HCT116 (cell line): ENCODE measurements at regions not wholly inside any gene's neighbourhood (a gene's known extent, or its start where the extent isn't known, plus 50 kb on each side); places are given as distances from the start of the nearest gene placed in this dataset.

Source experiments
- ATAC-seq: fragments of 200-7000 bp; cut with Tn5 transposase; 2 replicates; pipeline ENCODE4 v1.9.1; 2020; ENCODE audit warnings: mild to moderate bottlenecking, moderate library complexity
- BruUV-seq: library from RNA; stranded (reverse); fragments of 400-500 nt; replicated peaks from 2 replicates; lab custom pipeline; 2021; lab: Mats Ljungman, UMichigan
- CTCF ChIA-PET: fragments of 300-600 bp; sonication (Branson Sonifier 250); formaldehyde crosslinking; loops from one replicate; lab custom pipeline; 2021; ENCODE audit warnings: antibody characterized with exemption; lab: Charles Lee
- POLR2A ChIA-PET: fragments of 300-600, 350-600 bp; sonication (Branson Sonifier 250); formaldehyde crosslinking; loops from one replicate; lab custom pipeline; 2021; ENCODE audit warnings: antibody characterized with exemption; lab: Charles Lee
- RAD21 ChIA-PET, 2 experiments: fragments of 300-600 bp; sonication (Branson Sonifier 250); formaldehyde crosslinking; loops; one replicate each; lab custom pipeline; 2023; ENCODE audit warnings: low total read pairs in 2 of 2; ENCODE audit not compliant: uncharacterized antibody in 2 of 2, unreplicated experiment in 2 of 2, low non-redundant PET in 1 of 2; lab: Charles Lee
- DNase-seq: peaks from one replicate; pipeline ENCODE4 v3.0.0-alpha.2; 2010; ENCODE audit warnings: low read depth, low spot score
- H2AFZ ChIP-seq: fragments of 200-600 bp; shearing (Covaris generic), sonication (generic); 2 replicates; pipeline ENCODE4 v1.6.1; 2017; ENCODE audit warnings: low read depth, mixed run types, mixed read lengths, antibody characterized with exemption, low read length; ENCODE audit not compliant: poor library complexity, severe bottlenecking
- H3K27ac ChIP-seq: 2 replicates; pipeline ENCODE4 v1.5.1; 2012; ENCODE audit warnings: low read depth, low read length
- H3K27me3 ChIP-seq: fragments of 200-600 bp; sonication (generic); 2 replicates; pipeline ENCODE4 v1.6.1; 2016; ENCODE audit warnings: mixed run types, low read length, mixed read lengths; ENCODE audit not compliant: insufficient read depth
- H3K36me3 ChIP-seq, 2 experiments: fragments of 200-500 bp in 1 of 2; fragments of 200-600 bp in 1 of 2; sonication (Bioruptor generic) in 1 of 2; sonication (generic) in 1 of 2; 2 replicates each; pipeline versions ENCODE4 v1.5.1 to v1.6.1; 2014 to 2016; ENCODE audit warnings: low read length in 2 of 2, inconsistent platforms in 1 of 2, mixed read lengths in 1 of 2, mixed run types in 1 of 2; ENCODE audit not compliant: insufficient read depth in 2 of 2, control insufficient read depth in 1 of 2
- H3K4me1 ChIP-seq, 2 experiments: fragments of 200-600 bp in 1 of 2; sonication (generic) in 1 of 2; 2 replicates each; pipeline versions ENCODE4 v1.5.1 to v1.6.1; 2012 to 2017; ENCODE audit warnings: low read length in 2 of 2, inconsistent platforms in 1 of 2, mild to moderate bottlenecking in 1 of 2, mixed read lengths in 1 of 2, mixed run types in 1 of 2, moderate library complexity in 1 of 2; ENCODE audit not compliant: insufficient read depth in 2 of 2, control insufficient read depth in 1 of 2
- H3K4me2 ChIP-seq: fragments of 200-600 bp; sonication (generic); 2 replicates; pipeline ENCODE4 v1.6.1; 2017; ENCODE audit warnings: mixed run types, low read length, mixed read lengths
- H3K4me3 ChIP-seq, 2 experiments: fragments of 200-600 bp in 1 of 2; sonication (generic) in 1 of 2; replicated peaks in 1 of 2; 2 replicates each; pipeline ENCODE4 v1.5.1; 2011 to 2016; ENCODE audit warnings: low read length in 2 of 2, control low read depth in 1 of 2, low read depth in 1 of 2, mild to moderate bottlenecking in 1 of 2, mixed read lengths in 1 of 2, mixed run types in 1 of 2
- H3K79me2 ChIP-seq: fragments of 200-600 bp; sonication (generic); 2 replicates; pipeline ENCODE4 v1.6.1; 2017; ENCODE audit warnings: mild to moderate bottlenecking, mixed run types, low read length, moderate library complexity, mixed read lengths; ENCODE audit not compliant: insufficient read depth
- H3K9ac ChIP-seq: fragments of 200-600 bp; sonication (generic); 2 replicates; pipeline ENCODE4 v1.6.1; 2016; ENCODE audit warnings: low read length, mixed read lengths
- H3K9me2 ChIP-seq: fragments of 200-600 bp; sonication (generic), shearing (Covaris generic); 2 replicates; pipeline ENCODE4 v1.6.1; 2017; ENCODE audit warnings: mixed run types, mild to moderate bottlenecking, moderate library complexity; ENCODE audit not compliant: insufficient read depth
- H3K9me3 ChIP-seq, 2 experiments: fragments of 200-500 bp in 1 of 2; fragments of 200-600 bp in 1 of 2; sonication (Bioruptor generic) in 1 of 2; sonication (generic) in 1 of 2; 2 replicates each; pipeline ENCODE4 v1.6.1; 2014 to 2017; ENCODE audit warnings: low read length in 2 of 2, mixed read lengths in 2 of 2, inconsistent platforms in 1 of 2, low read depth in 1 of 2, mild to moderate bottlenecking in 1 of 2, mixed run types in 1 of 2, moderate library complexity in 1 of 2; ENCODE audit not compliant: control insufficient read depth in 1 of 2, insufficient read depth in 1 of 2
- H4K20me1 ChIP-seq: fragments of 200-600 bp; sonication (generic), shearing (Covaris generic); 2 replicates; pipeline ENCODE4 v1.6.1; 2017; ENCODE audit warnings: mixed run types, mild to moderate bottlenecking, moderate library complexity; ENCODE audit not compliant: insufficient read depth
- CBX3 ChIP-seq: IDR thresholded peaks from 2 replicates; pipeline ENCODE4 v1.6.1; 2012; ENCODE audit warnings: low read depth
- CEBPB ChIP-seq: IDR thresholded peaks from 2 replicates; pipeline ENCODE4 v1.6.1; 2012; ENCODE audit warnings: low read depth
- EGR1 ChIP-seq: IDR thresholded peaks from 2 replicates; pipeline ENCODE4 v1.6.1; 2012; ENCODE audit warnings: low read depth
- ELF1 ChIP-seq: IDR thresholded peaks from 2 replicates; pipeline ENCODE4 v1.6.1; 2012; ENCODE audit warnings: low read depth, borderline replicate concordance
- EZH2 ChIP-seq: fragments of 200-600 bp; sonication (generic); IDR thresholded peaks from 2 replicates; pipeline ENCODE4 v1.6.1; 2017; ENCODE audit warnings: antibody characterized with exemption, mixed run types
- EZH2phosphoT487 ChIP-seq: fragments of 200-600 bp; IDR thresholded peaks from 2 replicates; pipeline ENCODE4 v1.6.1; 2018; ENCODE audit warnings: antibody characterized with exemption, borderline replicate concordance
- JUND ChIP-seq: IDR thresholded peaks from 2 replicates; pipeline ENCODE4 v1.6.1; 2012
- POLR2A ChIP-seq: IDR thresholded peaks from 2 replicates; pipeline ENCODE4 v1.7.0; 2011; ENCODE audit warnings: borderline replicate concordance; ENCODE audit not compliant: insufficient read depth, insufficient read length; ENCODE audit errors: extremely low read depth
- POLR2AphosphoS5 ChIP-seq: IDR thresholded peaks from 2 replicates; pipeline ENCODE4 v1.6.1; 2011; ENCODE audit warnings: mild to moderate bottlenecking, low read depth, low read length, moderate library complexity
- RAD21 ChIP-seq: IDR thresholded peaks from 2 replicates; pipeline ENCODE4 v1.6.1; 2012; ENCODE audit warnings: low read depth, mild to moderate bottlenecking
- SIN3A ChIP-seq: IDR thresholded peaks from 2 replicates; pipeline ENCODE4 v1.6.1; 2012; ENCODE audit warnings: low read depth
- SP1 ChIP-seq: IDR thresholded peaks from 2 replicates; pipeline ENCODE4 v1.6.1; 2012; ENCODE audit warnings: low read depth
- SRF ChIP-seq: IDR thresholded peaks from 2 replicates; pipeline ENCODE4 v1.6.1; 2012; ENCODE audit warnings: low read depth
- TCF7L2 ChIP-seq: IDR thresholded peaks from 2 replicates; pipeline ENCODE4 v1.7.0; 2011; ENCODE audit warnings: borderline replicate concordance, inconsistent platforms; ENCODE audit not compliant: insufficient read depth, insufficient read length; ENCODE audit errors: extremely low read depth
- intact Hi-C: fragments of 100-400 bp; cut with micrococcal nuclease; formaldehyde crosslinking; loops from 2 replicates; pipeline ENCODE4 v1.10.0; 2022
- TF ChIP-seq, protein P1 (sequence below): IDR thresholded peaks from 2 replicates; pipeline ENCODE4 v1.6.1; 2012; ENCODE audit warnings: low read depth
- TF ChIP-seq, protein P2 (sequence below): IDR thresholded peaks from 2 replicates; pipeline ENCODE4 v1.6.1; 2012
- TF ChIP-seq, protein P3 (sequence below), 3 experiments: fragments of 200-600 bp in 1 of 3; sonication (generic) in 1 of 3; IDR thresholded peaks in 2 of 3; conservative IDR thresholded peaks in 1 of 3; 2 replicates each; pipeline ENCODE4 v1.5.1; 2012 to 2017; ENCODE audit warnings: low read depth in 2 of 3, low read length in 2 of 3, antibody characterized with exemption in 1 of 3, borderline replicate concordance in 1 of 3, control low read depth in 1 of 3, mild to moderate bottlenecking in 1 of 3, mixed read lengths in 1 of 3, mixed run types in 1 of 3, moderate library complexity in 1 of 3; ENCODE audit not compliant: insufficient read depth in 1 of 3
- TF ChIP-seq, protein P4 (sequence below): IDR thresholded peaks from 2 replicates; pipeline ENCODE4 v1.6.1; 2012

DNA sequence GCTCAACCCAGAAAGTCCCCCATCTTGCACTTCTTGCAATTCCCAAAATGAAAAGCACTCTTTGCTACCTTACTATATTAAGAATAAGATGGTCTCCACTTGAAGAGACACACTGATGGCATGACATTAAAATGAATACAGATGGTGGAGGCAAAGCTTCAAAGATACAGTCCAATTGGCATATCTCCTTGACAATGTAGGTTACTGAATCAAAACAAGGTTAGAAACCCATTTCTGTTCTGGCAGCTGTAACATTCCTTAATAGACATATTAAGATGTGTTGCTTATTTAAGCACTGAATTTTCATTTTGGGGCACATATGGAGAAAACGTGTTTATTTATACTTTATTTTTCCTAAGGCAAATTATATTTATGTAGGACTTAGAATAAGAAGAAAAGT is 1262.8 kb upstream of the CDH8 start:
- CTCF ChIA-PET = no interaction called here
- TF ChIP-seq, protein P1, sequence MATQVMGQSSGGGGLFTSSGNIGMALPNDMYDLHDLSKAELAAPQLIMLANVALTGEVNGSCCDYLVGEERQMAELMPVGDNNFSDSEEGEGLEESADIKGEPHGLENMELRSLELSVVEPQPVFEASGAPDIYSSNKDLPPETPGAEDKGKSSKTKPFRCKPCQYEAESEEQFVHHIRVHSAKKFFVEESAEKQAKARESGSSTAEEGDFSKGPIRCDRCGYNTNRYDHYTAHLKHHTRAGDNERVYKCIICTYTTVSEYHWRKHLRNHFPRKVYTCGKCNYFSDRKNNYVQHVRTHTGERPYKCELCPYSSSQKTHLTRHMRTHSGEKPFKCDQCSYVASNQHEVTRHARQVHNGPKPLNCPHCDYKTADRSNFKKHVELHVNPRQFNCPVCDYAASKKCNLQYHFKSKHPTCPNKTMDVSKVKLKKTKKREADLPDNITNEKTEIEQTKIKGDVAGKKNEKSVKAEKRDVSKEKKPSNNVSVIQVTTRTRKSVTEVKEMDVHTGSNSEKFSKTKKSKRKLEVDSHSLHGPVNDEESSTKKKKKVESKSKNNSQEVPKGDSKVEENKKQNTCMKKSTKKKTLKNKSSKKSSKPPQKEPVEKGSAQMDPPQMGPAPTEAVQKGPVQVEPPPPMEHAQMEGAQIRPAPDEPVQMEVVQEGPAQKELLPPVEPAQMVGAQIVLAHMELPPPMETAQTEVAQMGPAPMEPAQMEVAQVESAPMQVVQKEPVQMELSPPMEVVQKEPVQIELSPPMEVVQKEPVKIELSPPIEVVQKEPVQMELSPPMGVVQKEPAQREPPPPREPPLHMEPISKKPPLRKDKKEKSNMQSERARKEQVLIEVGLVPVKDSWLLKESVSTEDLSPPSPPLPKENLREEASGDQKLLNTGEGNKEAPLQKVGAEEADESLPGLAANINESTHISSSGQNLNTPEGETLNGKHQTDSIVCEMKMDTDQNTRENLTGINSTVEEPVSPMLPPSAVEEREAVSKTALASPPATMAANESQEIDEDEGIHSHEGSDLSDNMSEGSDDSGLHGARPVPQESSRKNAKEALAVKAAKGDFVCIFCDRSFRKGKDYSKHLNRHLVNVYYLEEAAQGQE = no peak
- TF ChIP-seq EZH2 (no peak), EGR1 (no peak), EZH2phosphoT487 (no peak), POLR2A (no peak), SIN3A (no peak), CBX3 (no peak), SRF (no peak), ELF1 (no peak), SP1 (no peak), POLR2AphosphoS5 (no peak), TCF7L2 (no peak), JUND (no peak), RAD21 (no peak), CEBPB (no peak)
- TF ChIP-seq, protein P2, sequence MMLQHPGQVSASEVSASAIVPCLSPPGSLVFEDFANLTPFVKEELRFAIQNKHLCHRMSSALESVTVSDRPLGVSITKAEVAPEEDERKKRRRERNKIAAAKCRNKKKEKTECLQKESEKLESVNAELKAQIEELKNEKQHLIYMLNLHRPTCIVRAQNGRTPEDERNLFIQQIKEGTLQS = no peak
- TF ChIP-seq, protein P3, sequence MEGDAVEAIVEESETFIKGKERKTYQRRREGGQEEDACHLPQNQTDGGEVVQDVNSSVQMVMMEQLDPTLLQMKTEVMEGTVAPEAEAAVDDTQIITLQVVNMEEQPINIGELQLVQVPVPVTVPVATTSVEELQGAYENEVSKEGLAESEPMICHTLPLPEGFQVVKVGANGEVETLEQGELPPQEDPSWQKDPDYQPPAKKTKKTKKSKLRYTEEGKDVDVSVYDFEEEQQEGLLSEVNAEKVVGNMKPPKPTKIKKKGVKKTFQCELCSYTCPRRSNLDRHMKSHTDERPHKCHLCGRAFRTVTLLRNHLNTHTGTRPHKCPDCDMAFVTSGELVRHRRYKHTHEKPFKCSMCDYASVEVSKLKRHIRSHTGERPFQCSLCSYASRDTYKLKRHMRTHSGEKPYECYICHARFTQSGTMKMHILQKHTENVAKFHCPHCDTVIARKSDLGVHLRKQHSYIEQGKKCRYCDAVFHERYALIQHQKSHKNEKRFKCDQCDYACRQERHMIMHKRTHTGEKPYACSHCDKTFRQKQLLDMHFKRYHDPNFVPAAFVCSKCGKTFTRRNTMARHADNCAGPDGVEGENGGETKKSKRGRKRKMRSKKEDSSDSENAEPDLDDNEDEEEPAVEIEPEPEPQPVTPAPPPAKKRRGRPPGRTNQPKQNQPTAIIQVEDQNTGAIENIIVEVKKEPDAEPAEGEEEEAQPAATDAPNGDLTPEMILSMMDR (IDR thresholded peaks at IDR 0.05 in 2 of 3, conservative IDR thresholded peaks at IDR 0.05 in 1 of 3; ENCODE audit: borderline replicate concordance in 1 of 3, insufficient read depth in 1 of 3, low read depth in 2 of 3, low read length in 2 of 3) = no peak
- TF ChIP-seq, protein P4, sequence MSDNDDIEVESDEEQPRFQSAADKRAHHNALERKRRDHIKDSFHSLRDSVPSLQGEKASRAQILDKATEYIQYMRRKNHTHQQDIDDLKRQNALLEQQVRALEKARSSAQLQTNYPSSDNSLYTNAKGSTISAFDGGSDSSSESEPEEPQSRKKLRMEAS = no peak
- Histone ChIP-seq H2AFZ (no peak overlapping the region), H3K9me2 (no peaks in the 10 kb centered on the region), H3K4me3 (no peak overlapping the region), H3K79me2 (no peaks in the 10 kb centered on the region), H3K4me2 (no peak overlapping the region), H3K9me3 (peaks cover 4 to 18% of the 10 kb centered on the region in 2 experiments; a peak in 1 of 4 replicates), H3K36me3 (no peaks in the 10 kb centered on the region), H4K20me1 (no peaks in the 10 kb centered on the region), H3K9ac (no peak overlapping the region), H3K27ac (no peak overlapping the region), H3K27me3 (no peaks in the 10 kb centered on the region), H3K4me1 (no peaks in the 10 kb centered on the region)
- ATAC-seq (no peak), DNase-seq (no peak)
- POLR2A ChIA-PET = no interaction called here
- intact Hi-C loops = no loop called here
- RAD21 ChIA-PET = no interaction called here
- BruUV-seq = no TSS peak
